ENCODE measurements at regions not wholly inside any gene's neighbourhood (a gene's known extent, or its start where the extent isn't known, plus 50 kb on each side); places are given as distances from the start of the nearest gene placed in this dataset.

DNA sequence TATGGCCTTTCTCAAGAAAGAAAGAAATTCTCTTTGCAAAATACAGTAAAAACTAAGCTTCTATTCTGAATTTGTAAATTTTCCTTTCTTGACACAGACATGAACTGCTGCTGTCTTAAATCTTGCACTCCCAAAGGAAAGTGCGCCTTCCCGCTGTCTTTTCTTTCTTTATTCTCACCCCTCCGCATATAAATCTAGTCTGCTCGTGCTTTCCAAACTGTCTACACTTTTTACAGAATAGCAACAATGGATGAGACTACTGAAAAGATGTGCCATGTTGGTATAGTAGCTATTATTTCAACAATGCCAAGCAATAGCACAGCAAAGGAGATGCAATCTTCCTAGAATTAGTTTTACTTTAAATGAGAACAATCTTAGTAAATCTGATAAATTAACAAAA lies 328.8 kb upstream of the PDE3A start:
- Histone ChIP-seq H3K27me3 (replicated peaks in 1 of 4; ENCODE audit: control extremely low read depth in 1 of 4, control insufficient read depth in 3 of 4, insufficient read depth in 4 of 4, low read length in 3 of 4) (no peaks in the 10 kb centered on the region), H4K20me1 (ENCODE audit: control insufficient read depth, insufficient read depth, low read length, poor library complexity, severe bottlenecking) (no peaks in the 10 kb centered on the region), H3K9ac (ENCODE audit: low read length) (no peak overlapping the region), H3K4me3 (ENCODE audit: control extremely low read depth in 1 of 5, extremely low read depth in 1 of 5, insufficient read depth in 1 of 5, low read depth in 2 of 5, low read length in 4 of 5) (no peak overlapping the region), H3K4me2 (replicated peaks; ENCODE audit: low read depth, low read length, poor library complexity, severe bottlenecking) (no peak overlapping the region), H3K79me2 (ENCODE audit: control insufficient read depth, insufficient read depth, low read length) (no peaks in the 10 kb centered on the region), H3K9me3 (ENCODE audit: control extremely low read depth in 1 of 3, control insufficient read depth in 2 of 3, insufficient read depth in 1 of 3, low read length in 2 of 3) (no peaks in the 10 kb centered on the region), H3K36me3 (replicated peaks in 1 of 2; ENCODE audit: control extremely low read depth in 1 of 2, control insufficient read depth in 1 of 2, extremely low read depth in 1 of 2, insufficient read depth in 2 of 2, low read length in 1 of 2) (no peaks in the 10 kb centered on the region), H2AFZ (ENCODE audit: insufficient read depth, low read depth, low read length, poor library complexity, severe bottlenecking) (no peak overlapping the region), H3K4me1 (ENCODE audit: control insufficient read depth in 2 of 2, insufficient read depth in 2 of 2, low read length in 2 of 2) (no peaks in the 10 kb centered on the region), H3K27ac (ENCODE audit: low read length in 2 of 2) (no peak overlapping the region)
- intact Hi-C loops (cut with micrococcal nuclease): no loop called here
- WGBS (ENCODE audit: insufficient coverage): no CpG with 5 or more reads among the region's 4 CpGs
- H3K4me1 Mint-ChIP-seq: no peaks in the 10 kb centered on the region
- DNase-seq (no peak), ATAC-seq (ENCODE audit: low read depth) (no peak)
- no peak overlapping the region for H3K4me3 Mint-ChIP-seq
- H3K27ac Mint-ChIP-seq: no peak overlapping the region
- ChIA-PET POLR2A (no interaction called here), CTCF (interaction anchor here (0.6 kb wide), 1 partner anchor 15 kb away, joined by 3 read pairs; no protein-coding TSS in a partner anchor)
- H3K9me3 Mint-ChIP-seq (ENCODE audit: insufficient read depth): no peaks in the 10 kb centered on the region
- no peaks in the 10 kb centered on the region for H3K27me3 Mint-ChIP-seq
- TF ChIP-seq, protein P1, sequence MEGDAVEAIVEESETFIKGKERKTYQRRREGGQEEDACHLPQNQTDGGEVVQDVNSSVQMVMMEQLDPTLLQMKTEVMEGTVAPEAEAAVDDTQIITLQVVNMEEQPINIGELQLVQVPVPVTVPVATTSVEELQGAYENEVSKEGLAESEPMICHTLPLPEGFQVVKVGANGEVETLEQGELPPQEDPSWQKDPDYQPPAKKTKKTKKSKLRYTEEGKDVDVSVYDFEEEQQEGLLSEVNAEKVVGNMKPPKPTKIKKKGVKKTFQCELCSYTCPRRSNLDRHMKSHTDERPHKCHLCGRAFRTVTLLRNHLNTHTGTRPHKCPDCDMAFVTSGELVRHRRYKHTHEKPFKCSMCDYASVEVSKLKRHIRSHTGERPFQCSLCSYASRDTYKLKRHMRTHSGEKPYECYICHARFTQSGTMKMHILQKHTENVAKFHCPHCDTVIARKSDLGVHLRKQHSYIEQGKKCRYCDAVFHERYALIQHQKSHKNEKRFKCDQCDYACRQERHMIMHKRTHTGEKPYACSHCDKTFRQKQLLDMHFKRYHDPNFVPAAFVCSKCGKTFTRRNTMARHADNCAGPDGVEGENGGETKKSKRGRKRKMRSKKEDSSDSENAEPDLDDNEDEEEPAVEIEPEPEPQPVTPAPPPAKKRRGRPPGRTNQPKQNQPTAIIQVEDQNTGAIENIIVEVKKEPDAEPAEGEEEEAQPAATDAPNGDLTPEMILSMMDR (IDR thresholded peaks at IDR 0.05): no peak
- no peak for TF ChIP-seq EZH2 (IDR thresholded peaks at IDR 0.05; ENCODE audit: borderline replicate concordance, insufficient read depth, low read depth, low read length, poor library complexity, severe bottlenecking)

- no peak for TF ChIP-seq EZH2 (IDR thresholded peaks at IDR 0.05; ENCODE audit: borderline replicate concordance, insufficient read depth, low read depth, low read length, poor library complexity, severe bottlenecking)
- TF ChIP-seq, protein P1 (IDR thresholded peaks at IDR 0.05): no peak
- POLR2A ChIA-PET: no interaction called here
- Histone ChIP-seq H3K36me3 (replicated peaks in 1 of 2; ENCODE audit: control extremely low read depth in 1 of 2, control insufficient read depth in 1 of 2, extremely low read depth in 1 of 2, insufficient read depth in 2 of 2, low read length in 1 of 2) (no peaks in the 10 kb centered on the region), H3K4me2 (replicated peaks; ENCODE audit: low read depth, low read length, poor library complexity, severe bottlenecking) (no peak overlapping the region), H3K4me1 (ENCODE audit: control insufficient read depth in 2 of 2, insufficient read depth in 2 of 2, low read length in 2 of 2) (no peaks in the 10 kb centered on the region), H4K20me1 (ENCODE audit: control insufficient read depth, insufficient read depth, low read length, poor library complexity, severe bottlenecking) (no peaks in the 10 kb centered on the region), H3K79me2 (ENCODE audit: control insufficient read depth, insufficient read depth, low read length) (no peaks in the 10 kb centered on the region), H3K4me3 (ENCODE audit: control extremely low read depth in 1 of 5, extremely low read depth in 1 of 5, insufficient read depth in 1 of 5, low read depth in 2 of 5, low read length in 4 of 5) (no peak overlapping the region), H3K27ac (ENCODE audit: low read length in 2 of 2) (no peak overlapping the region), H3K9me3 (ENCODE audit: control extremely low read depth in 1 of 3, control insufficient read depth in 2 of 3, insufficient read depth in 1 of 3, low read length in 2 of 3) (no peaks in the 10 kb centered on the region), H2AFZ (ENCODE audit: insufficient read depth, low read depth, low read length, poor library complexity, severe bottlenecking) (no peak overlapping the region), H3K9ac (ENCODE audit: low read length) (no peak overlapping the region), H3K27me3 (replicated peaks in 1 of 4; ENCODE audit: control extremely low read depth in 1 of 4, control insufficient read depth in 3 of 4, insufficient read depth in 4 of 4, low read length in 3 of 4) (no peaks in the 10 kb centered on the region)
- intact Hi-C loops (cut with micrococcal nuclease): no loop called here
- no CpG with 5 or more reads among the region's 2 CpGs for WGBS (ENCODE audit: insufficient coverage)
- DNase-seq: no peak
- H3K27me3 Mint-ChIP-seq: no peaks in the 10 kb centered on the region
- no peak overlapping the region for H3K4me3 Mint-ChIP-seq
- no peak overlapping the region for H3K27ac Mint-ChIP-seq
- CTCF ChIA-PET: no interaction called here
- no peaks in the 10 kb centered on the region for H3K9me3 Mint-ChIP-seq (ENCODE audit: insufficient read depth)
- no peaks in the 10 kb centered on the region for H3K4me1 Mint-ChIP-seq
- no peak for ATAC-seq (ENCODE audit: low read depth)
Observed at GRCh38 chr12:20040184-20040583, 328.2 kb upstream of the PDE3A start.

Data from B cell (primary cell).